Epithelial cell of prostate (primary cell): ENCODE measurements at regions not wholly inside any gene's neighbourhood (a gene's known extent, or its start where the extent isn't known, plus 50 kb on each side); places are given as distances from the start of the nearest gene placed in this dataset.
"Not testable (repeated sequence)": the region's sequence is repeated elsewhere in the genome, so short reads cannot be mapped to it uniquely, and the experiment has no call there.

Source experiments
- DNase-seq: peaks from one replicate; pipeline ENCODE4 v3.0.0-alpha.2; 2011; ENCODE audit warnings: low read depth, low spot score
- H3K27ac ChIP-seq: fragments of 450-650 bp; 2 replicates; pipeline ENCODE4 v1.5.1; 2017; ENCODE audit warnings: mild to moderate bottlenecking

GRCh38 chr6:137402143-137402680, 92.0 kb downstream of the OLIG3 start:
- DNase-seq: no peak
- no peak overlapping the region for H3K27ac ChIP-seq

GRCh38 chr6:137401088-137401487, 93.1 kb downstream of the OLIG3 start:
- no peak for DNase-seq
- H3K27ac ChIP-seq: no peak overlapping the region

DNA sequence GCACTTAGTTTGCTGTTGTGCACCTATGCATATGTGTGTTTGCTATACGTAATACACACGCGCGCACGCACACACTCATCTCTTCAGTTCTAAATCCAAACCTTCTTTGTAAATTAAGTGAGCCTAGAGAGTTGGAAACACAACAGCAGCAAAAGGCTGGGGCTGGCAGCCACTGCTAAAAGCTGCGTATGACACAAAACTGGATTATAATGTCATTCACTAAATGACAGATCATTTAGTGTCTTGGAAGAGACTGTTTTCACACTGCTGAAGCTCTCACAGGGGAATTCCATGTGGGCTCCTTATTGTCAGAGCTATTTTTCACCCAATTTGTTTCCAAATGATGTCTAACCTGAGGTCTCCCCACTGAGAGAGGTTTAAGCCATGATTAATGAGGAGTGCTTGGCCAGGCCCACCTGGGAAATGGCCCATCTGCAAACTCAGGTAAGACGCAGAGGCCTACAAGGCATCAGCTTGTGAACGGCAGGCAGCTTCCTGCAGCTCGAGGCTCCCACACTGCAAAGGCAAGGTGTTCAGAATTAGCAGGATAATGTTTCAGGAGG, 94.2 kb downstream of the OLIG3 start:
- DNase-seq: no peak
- H3K27ac ChIP-seq: no peak overlapping the region

DNA sequence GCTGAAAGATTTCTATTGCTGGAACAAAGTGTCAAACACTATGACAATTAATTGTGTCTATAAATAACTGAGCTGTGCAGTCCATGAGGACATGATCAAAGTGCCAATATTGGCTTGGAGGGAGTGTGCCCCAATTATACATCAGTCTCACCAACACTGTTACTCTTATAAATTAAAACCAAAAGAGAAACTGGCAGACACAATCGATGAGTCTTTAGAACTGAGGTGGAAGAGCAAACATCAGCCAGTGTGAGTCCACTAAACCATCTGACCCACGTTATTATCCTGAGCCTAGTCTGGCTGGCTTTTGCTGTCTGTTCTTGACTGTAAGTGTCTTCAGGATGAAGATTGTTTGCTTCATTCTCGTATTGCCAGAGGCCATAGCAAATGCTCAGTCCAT, 98.9 kb downstream of the OLIG3 start:
- no peak for DNase-seq
- H3K27ac ChIP-seq: no peak overlapping the region

DNA sequence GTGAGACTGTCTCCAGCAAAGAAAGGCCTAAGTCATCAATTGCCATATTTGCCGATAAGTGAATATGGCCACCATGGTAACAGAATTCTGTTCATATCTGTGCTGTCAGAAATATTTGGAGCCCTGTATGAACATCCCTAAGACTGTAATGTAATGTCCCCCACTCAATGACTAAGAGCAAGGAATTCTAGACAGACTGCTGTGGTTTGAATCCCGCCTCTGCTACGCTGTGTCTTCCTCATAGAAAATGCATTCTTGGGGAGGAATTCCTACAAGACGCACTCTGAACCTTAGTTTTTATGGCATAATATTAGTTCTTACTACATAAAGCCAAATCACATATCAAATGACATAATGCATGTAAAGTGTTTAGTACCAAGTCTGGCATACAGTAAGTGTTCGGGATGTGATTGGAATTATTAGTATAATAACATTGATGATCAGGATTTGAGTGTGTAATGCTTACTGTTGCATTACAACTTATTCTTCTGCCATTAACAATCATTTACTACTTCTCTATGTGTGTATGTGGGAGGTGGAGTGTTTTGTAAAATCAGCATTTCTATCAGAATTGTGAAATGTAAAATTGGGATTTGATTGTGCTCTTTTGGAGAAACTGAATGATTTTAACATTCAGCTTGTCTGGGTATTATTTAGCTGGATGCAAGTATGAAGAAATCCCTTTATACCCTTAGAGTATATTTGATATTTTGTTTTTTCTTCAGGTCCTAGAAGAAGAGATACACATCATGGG, 103.0 kb downstream of the OLIG3 start:
- no peak overlapping the region for H3K27ac ChIP-seq
- DNase-seq: no peak

GRCh38 chr6:137390334-137390733, 103.9 kb downstream of the OLIG3 start:
- no peak overlapping the region for H3K27ac ChIP-seq
- no peak for DNase-seq

DNA sequence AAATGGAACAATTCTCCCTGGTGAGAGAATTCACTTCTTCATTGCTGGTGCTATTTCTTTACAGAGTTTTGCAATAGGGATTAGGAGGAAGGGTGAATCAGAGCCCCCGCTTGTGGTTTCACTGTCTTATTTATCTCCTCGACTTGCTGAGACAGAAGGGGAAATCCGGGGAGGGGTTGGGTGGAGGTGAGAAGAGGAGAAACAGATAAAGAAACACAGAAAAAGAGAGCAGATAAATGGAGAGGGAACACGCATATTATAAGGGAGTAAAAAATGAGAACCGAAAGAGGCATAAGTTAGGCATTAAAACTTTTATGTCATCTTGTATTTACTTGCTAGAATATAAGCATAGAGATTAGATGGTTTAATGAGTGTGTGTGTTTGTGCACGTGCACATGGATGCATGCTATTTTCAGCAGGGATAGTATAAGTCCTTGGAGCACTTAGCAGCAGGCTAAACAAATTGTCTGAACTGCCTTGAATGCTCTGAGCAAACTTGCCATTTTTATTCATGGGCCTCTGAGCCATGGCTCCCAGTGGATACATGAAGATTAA, 105.0 kb downstream of the OLIG3 start:
- H3K27ac ChIP-seq: no peak overlapping the region
- no peak for DNase-seq

- H3K27ac ChIP-seq: no peak overlapping the region
- no peak for DNase-seq
Measured at GRCh38 chr6:137387096-137387764, 107.0 kb downstream of the OLIG3 start.

DNA sequence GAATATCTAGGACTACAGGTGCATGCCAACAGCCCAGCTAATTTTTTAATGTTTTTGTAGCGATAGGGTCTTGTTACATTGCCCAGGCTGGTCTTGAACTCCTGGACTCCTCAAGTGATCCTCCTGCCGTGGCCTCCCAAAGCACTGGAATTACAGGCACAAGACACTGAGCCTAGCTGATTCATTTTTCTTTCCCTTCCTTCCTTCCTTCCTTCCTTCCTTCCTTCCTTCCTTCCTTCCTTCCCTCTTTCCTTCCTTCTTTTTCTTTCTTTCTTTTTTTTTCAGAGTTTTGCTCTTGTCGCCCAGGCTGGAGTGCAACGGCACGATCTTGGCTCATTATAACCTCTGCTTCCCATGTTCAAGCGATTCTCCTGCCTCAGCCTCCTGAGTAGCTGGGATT, 110.9 kb downstream of the OLIG3 start:
- not testable (repeated sequence) for DNase-seq, H3K27ac ChIP-seq

GRCh38 chr6:137378090-137378369, 116.2 kb downstream of the OLIG3 start:
- DNase-seq: no peak
- no peak overlapping the region for H3K27ac ChIP-seq

- no peak overlapping the region for H3K27ac ChIP-seq
- DNase-seq: no peak
Measured at GRCh38 chr6:137373296-137373695, 120.9 kb downstream of the OLIG3 start.

- no peak for DNase-seq
- H3K27ac ChIP-seq: no peak overlapping the region
Measured at GRCh38 chr6:137372532-137372931, 121.7 kb downstream of the OLIG3 start.

DNA sequence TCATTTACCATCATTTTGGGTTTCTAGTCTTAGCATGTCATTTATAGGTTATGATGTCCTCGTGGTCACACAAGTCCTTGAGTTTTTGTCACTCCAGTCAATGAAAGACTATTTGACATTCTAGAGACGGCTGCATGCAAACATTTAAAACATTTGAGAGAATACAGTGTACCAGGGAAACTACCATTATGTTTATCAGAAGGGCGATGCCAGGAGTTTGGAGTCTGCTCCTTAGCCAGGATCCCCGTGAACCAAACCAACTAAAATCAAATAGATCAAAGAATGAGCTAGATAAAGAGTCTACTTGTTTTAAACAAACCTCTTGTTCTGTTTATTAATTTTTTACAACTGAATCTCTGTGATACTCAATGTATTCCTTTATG, 122.6 kb downstream of the OLIG3 start:
- H3K27ac ChIP-seq: no peak overlapping the region
- DNase-seq: no peak

- no peak overlapping the region for H3K27ac ChIP-seq
- no peak for DNase-seq
Measured at GRCh38 chr6:137370871-137371633, 123.1 kb downstream of the OLIG3 start.

- no peak overlapping the region for H3K27ac ChIP-seq
- DNase-seq: no peak
Measured at GRCh38 chr6:137369136-137369535, 125.1 kb downstream of the OLIG3 start.

DNA sequence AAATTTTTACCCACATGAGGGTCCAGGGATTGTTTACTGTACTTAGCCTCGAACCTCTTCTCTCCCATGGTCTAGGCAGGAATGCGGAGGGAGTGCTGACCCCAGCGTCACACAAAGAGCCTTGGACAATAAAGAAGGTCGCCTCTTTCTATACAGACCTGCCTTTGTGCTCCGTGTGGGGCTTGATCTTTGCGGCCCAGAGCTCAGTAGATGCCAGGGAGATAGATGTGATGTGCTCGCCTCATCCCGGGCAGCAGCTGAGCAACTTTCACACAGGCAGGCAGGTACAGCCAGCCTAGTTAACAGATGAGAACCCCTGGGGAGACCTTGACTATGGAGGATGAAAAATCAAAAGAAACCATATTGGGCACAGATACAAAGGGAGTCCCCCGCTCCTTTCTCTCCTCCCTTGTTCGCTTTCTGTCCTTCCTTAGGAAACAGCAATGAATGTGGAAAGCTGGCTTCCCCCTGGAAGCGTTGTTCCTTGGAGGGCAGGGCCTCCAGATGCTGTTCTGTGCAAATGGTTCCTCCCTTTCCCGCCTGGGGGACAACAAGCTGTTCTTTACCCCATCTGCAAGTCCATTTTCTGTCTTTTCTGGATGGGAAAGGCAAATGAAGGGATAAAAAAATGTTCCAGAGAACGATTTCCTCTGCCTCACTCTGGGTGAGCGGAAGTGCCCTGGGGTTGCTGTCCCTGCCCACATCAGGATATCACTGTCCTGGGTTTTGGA, 128.3 kb downstream of the OLIG3 start:
- H3K27ac ChIP-seq: no peak overlapping the region
- no peak for DNase-seq

DNA sequence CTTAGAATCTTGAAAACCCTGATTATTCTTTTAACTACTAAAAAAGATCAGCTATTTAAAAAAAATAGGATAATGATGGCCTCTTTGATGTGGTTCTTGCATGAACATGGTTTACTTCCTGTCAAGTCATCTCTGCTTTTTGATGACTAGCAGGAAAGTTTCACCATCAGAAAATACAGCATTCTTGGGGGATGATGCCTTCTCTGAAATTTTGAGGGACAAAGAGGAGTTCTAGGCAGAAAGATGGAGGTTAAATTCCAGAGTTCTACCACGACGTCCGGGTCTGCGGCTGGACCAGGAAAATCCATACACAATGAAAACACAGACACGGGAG, 130.4 kb downstream of the OLIG3 start:
- no peak for DNase-seq
- no peak overlapping the region for H3K27ac ChIP-seq

DNA sequence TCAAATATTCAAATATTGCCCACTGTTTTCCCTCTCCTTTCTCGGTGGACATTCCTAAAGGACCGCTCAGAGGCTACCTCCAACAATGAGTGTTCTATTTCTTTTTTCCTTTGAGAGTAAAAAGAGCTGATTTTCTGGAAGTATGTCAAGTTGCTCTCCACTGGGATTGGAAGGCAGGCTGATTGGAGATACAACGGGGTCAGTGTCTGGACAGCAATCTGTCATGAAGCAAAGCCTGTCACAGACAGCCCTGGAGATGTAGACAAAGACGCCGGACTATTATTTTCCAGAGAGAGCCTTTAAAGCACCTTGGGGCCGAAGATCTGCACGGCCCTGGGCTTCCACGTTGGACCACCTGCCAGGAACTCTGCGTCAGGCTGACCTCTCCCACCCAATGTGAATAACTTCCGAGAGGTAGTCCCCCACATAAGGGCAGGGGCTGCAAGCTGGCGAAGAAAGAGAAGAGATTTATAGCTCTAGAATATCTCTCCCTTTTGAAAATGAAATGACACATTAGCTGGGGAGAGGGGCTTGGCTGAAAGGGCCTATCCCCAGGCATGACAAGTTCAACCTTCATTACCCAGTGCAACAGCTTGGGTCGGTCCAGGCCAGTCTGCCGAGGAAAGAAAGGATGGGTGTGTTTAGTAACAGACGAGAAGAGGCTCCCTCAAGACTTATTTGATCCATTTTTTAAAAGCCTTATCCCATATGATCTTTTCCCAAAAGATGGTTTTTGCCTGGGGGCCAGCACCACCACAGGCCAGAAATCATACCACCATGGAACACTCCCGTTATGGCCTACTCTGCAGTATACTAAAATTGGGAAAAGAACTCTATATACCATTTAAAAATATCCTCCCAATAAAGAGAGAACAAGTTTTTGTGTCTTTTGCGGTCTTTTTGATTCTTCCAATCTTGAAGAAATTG, 131.1 kb downstream of the OLIG3 start:
- no peak overlapping the region for H3K27ac ChIP-seq
- no peak for DNase-seq

- DNase-seq: no peak
- H3K27ac ChIP-seq: no peak overlapping the region
Measured at GRCh38 chr6:137361701-137362100, 132.5 kb downstream of the OLIG3 start.
